ENCODE measurements at regions not wholly inside any gene's neighbourhood (a gene's known extent, or its start where the extent isn't known, plus 50 kb on each side); places are given as distances from the start of the nearest gene placed in this dataset.

- Mint-ChIP-seq H3K9me3 (ENCODE audit: unreplicated experiment) (no peaks in the 10 kb centered on the region), H3K4me1 (ENCODE audit: unreplicated experiment) (peaks cover 7% of the 10 kb centered on the region), H3K36me3 (ENCODE audit: low read depth, unreplicated experiment) (no peaks in the 10 kb centered on the region), H3K27me3 (ENCODE audit: unreplicated experiment) (no peaks in the 10 kb centered on the region), H3K27ac (ENCODE audit: unreplicated experiment) (no peak overlapping the region), H3K4me3 (ENCODE audit: unreplicated experiment) (no peak overlapping the region)
- TF ChIP-seq CTCF (IDR thresholded peaks at IDR 0.05; ENCODE audit: unreplicated experiment) = no peak
- DNase-seq (ENCODE audit: low spot score) = no peak
Observed at GRCh38 chr4:137967480-137968190, 274.5 kb downstream of the SLC7A11 start.

GRCh38 chr4:137966504-137966903 is 275.6 kb downstream of the SLC7A11 start:
- DNase-seq (ENCODE audit: low spot score) = no peak
- H3K4me3 Mint-ChIP-seq (ENCODE audit: unreplicated experiment) = no peak overlapping the region
- TF ChIP-seq CTCF (IDR thresholded peaks at IDR 0.05; ENCODE audit: unreplicated experiment) = no peak
- no peak overlapping the region for H3K27ac Mint-ChIP-seq (ENCODE audit: unreplicated experiment)
- H3K9me3 Mint-ChIP-seq (ENCODE audit: unreplicated experiment) = no peaks in the 10 kb centered on the region
- H3K36me3 Mint-ChIP-seq (ENCODE audit: low read depth, unreplicated experiment) = no peaks in the 10 kb centered on the region
- no peaks in the 10 kb centered on the region for H3K27me3 Mint-ChIP-seq (ENCODE audit: unreplicated experiment)
- H3K4me1 Mint-ChIP-seq (ENCODE audit: unreplicated experiment) = peaks cover 7% of the 10 kb centered on the region

- TF ChIP-seq CTCF (IDR thresholded peaks at IDR 0.05; ENCODE audit: unreplicated experiment) = no peak
- no peaks in the 10 kb centered on the region for H3K36me3 Mint-ChIP-seq (ENCODE audit: low read depth, unreplicated experiment)
Observed at GRCh38 chr4:137961051-137961438, 281.1 kb downstream of the SLC7A11 start.

GRCh38 chr4:137960371-137961050 is 281.6 kb downstream of the SLC7A11 start:
- no peaks in the 10 kb centered on the region for H3K4me1 Mint-ChIP-seq (ENCODE audit: unreplicated experiment)
- no peaks in the 10 kb centered on the region for H3K27me3 Mint-ChIP-seq (ENCODE audit: unreplicated experiment)
- no peak for DNase-seq (ENCODE audit: low spot score)
- H3K36me3 Mint-ChIP-seq (ENCODE audit: low read depth, unreplicated experiment) = no peaks in the 10 kb centered on the region
- TF ChIP-seq CTCF (IDR thresholded peaks at IDR 0.05; ENCODE audit: unreplicated experiment) = no peak
- H3K4me3 Mint-ChIP-seq (ENCODE audit: unreplicated experiment) = no peak overlapping the region
- H3K9me3 Mint-ChIP-seq (ENCODE audit: unreplicated experiment) = no peaks in the 10 kb centered on the region
- H3K27ac Mint-ChIP-seq (ENCODE audit: unreplicated experiment) = no peak overlapping the region

More at GRCh38 chr4:137961051-137961438, 281.1 kb downstream of the SLC7A11 start:
- H3K27ac Mint-ChIP-seq (ENCODE audit: unreplicated experiment) = no peak overlapping the region
- H3K4me3 Mint-ChIP-seq (ENCODE audit: unreplicated experiment) = no peak overlapping the region
- DNase-seq (ENCODE audit: low spot score) = no peak
- H3K9me3 Mint-ChIP-seq (ENCODE audit: unreplicated experiment) = no peaks in the 10 kb centered on the region
- H3K27me3 Mint-ChIP-seq (ENCODE audit: unreplicated experiment) = no peaks in the 10 kb centered on the region
- H3K4me1 Mint-ChIP-seq (ENCODE audit: unreplicated experiment) = no peaks in the 10 kb centered on the region

- DNase-seq (ENCODE audit: low spot score) = no peak
- H3K4me3 Mint-ChIP-seq (ENCODE audit: unreplicated experiment) = no peak overlapping the region
- H3K36me3 Mint-ChIP-seq (ENCODE audit: low read depth, unreplicated experiment) = no peaks in the 10 kb centered on the region
- H3K9me3 Mint-ChIP-seq (ENCODE audit: unreplicated experiment) = no peaks in the 10 kb centered on the region
- H3K4me1 Mint-ChIP-seq (ENCODE audit: unreplicated experiment) = no peaks in the 10 kb centered on the region
- no peaks in the 10 kb centered on the region for H3K27me3 Mint-ChIP-seq (ENCODE audit: unreplicated experiment)
- TF ChIP-seq CTCF (IDR thresholded peaks at IDR 0.05; ENCODE audit: unreplicated experiment) = no peak
- no peak overlapping the region for H3K27ac Mint-ChIP-seq (ENCODE audit: unreplicated experiment)
Observed at GRCh38 chr4:137957806-137958205, 284.3 kb downstream of the SLC7A11 start.
